GM12878 (cell line): ENCODE measurements at regions not wholly inside any gene's neighbourhood (a gene's known extent, or its start where the extent isn't known, plus 50 kb on each side); places are given as distances from the start of the nearest gene placed in this dataset.
"Not testable (repeated sequence)": the region's sequence is repeated elsewhere in the genome, so short reads cannot be mapped to it uniquely, and the experiment has no call there.

Experiments used
- ATAC-seq: fragments of 200-7000 bp; cut with Tn5 transposase; 3 replicates; pipeline ENCODE4 v1.9.1; 2020; ENCODE audit warnings: mild to moderate bottlenecking, moderate library complexity
- BruUV-seq: library from RNA; stranded (reverse); fragments of 400-500 nt; replicated peaks from 2 replicates; lab custom pipeline; 2021; lab: Mats Ljungman, UMichigan
- CTCF ChIA-PET: fragments of 300-600 bp; sonication (Branson Sonifier 250); formaldehyde crosslinking; extraction: SDS; loops from one replicate; lab custom pipeline; 2021; ENCODE audit warnings: inconsistent platforms; lab: Yijun Ruan, JAX
- POLR2A ChIA-PET: fragments of 350-600 bp; formaldehyde crosslinking; extraction: SDS; loops from one replicate; lab custom pipeline; 2021; ENCODE audit warnings: inconsistent platforms; lab: Charles Lee
- RAD21 ChIA-PET: fragments of 300-600 bp; sonication (Branson Sonifier 250); formaldehyde crosslinking; loops from one replicate; lab custom pipeline; 2023; ENCODE audit warnings: antibody characterized with exemption; ENCODE audit not compliant: unreplicated experiment; lab: Charles Lee
- SMC1A ChIA-PET: fragments of 300-600 bp; sonication (Branson Sonifier 250); formaldehyde crosslinking; loops from one replicate; lab custom pipeline; 2023; ENCODE audit not compliant: unreplicated experiment, uncharacterized antibody; lab: Charles Lee
- DNase-seq: peaks from one replicate; pipeline ENCODE4 v3.0.0-alpha.2; 2011; ENCODE audit warnings: low read depth, low spot score
- FAIRE-seq: peaks from 3 replicates; lab custom pipeline; 2011; peaks lifted over from hg19 to GRCh38; lab: Jason Lieb, UNC
- H2AFZ ChIP-seq: 2 replicates; pipeline ENCODE4 v1.6.0; 2011; ENCODE audit warnings: low read depth, low read length, control low read depth; ENCODE audit not compliant: control insufficient read depth
- H3K27ac ChIP-seq: 2 replicates; pipeline ENCODE4 v1.5.1; 2011; ENCODE audit warnings: control low read depth; ENCODE audit not compliant: control insufficient read depth, insufficient read depth
- H3K27me3 ChIP-seq, 2 experiments: replicated peaks in 1 of 2; 2 replicates each; pipeline versions ENCODE4 v1.6.0 to v1.6.1; 2011; ENCODE audit warnings: low read length in 1 of 2; ENCODE audit not compliant: control insufficient read depth in 2 of 2, insufficient read depth in 2 of 2
- H3K36me3 ChIP-seq, 2 experiments: 2 replicates each; pipeline ENCODE4 v1.5.1; 2011; ENCODE audit warnings: low read length in 1 of 2; ENCODE audit not compliant: control insufficient read depth in 2 of 2, insufficient read depth in 2 of 2
- H3K4me1 ChIP-seq: 2 replicates; pipeline ENCODE4 v1.6.1; 2011; ENCODE audit warnings: mild to moderate bottlenecking, low read length, moderate library complexity, mixed read lengths; ENCODE audit not compliant: control insufficient read depth, insufficient read depth
- H3K4me2 ChIP-seq: 2 replicates; pipeline ENCODE4 v1.6.0; 2011; ENCODE audit warnings: control low read depth; ENCODE audit not compliant: control insufficient read depth, insufficient read depth
- H3K4me3 ChIP-seq: fragments of 200-600 bp; sonication (generic); 2 replicates; pipeline ENCODE4 v1.5.1; 2016
- H3K79me2 ChIP-seq: 2 replicates; pipeline ENCODE4 v1.6.0; 2011; ENCODE audit warnings: low read length; ENCODE audit not compliant: control insufficient read depth, insufficient read depth
- H3K9ac ChIP-seq: 2 replicates; pipeline ENCODE4 v1.8.0; 2011; ENCODE audit warnings: low read length, control low read depth, mixed read lengths; ENCODE audit not compliant: control insufficient read depth, insufficient read depth
- H3K9me3 ChIP-seq: replicated peaks from 3 replicates; pipeline ENCODE4 v1.5.1; 2011; ENCODE audit warnings: mild to moderate bottlenecking, low read length; ENCODE audit not compliant: control insufficient read depth, insufficient read depth
- H4K20me1 ChIP-seq: 2 replicates; pipeline ENCODE4 v1.6.0; 2011; ENCODE audit not compliant: control insufficient read depth, insufficient read depth
- ATF7 ChIP-seq: fragments of 450-650 bp; IDR thresholded peaks from 2 replicates; pipeline ENCODE4 v1.6.1; 2016; ENCODE audit warnings: low read depth, mild to moderate bottlenecking
- IKZF2 ChIP-seq, 2 experiments: fragments of 450-650 bp; IDR thresholded peaks; 2 replicates each; pipeline ENCODE4 v1.6.1; 2017; ENCODE audit warnings: mild to moderate bottlenecking in 2 of 2, moderate library complexity in 2 of 2
- MTA3 ChIP-seq: IDR thresholded peaks from 2 replicates; pipeline ENCODE4 v1.6.1; 2012; ENCODE audit warnings: low read length, inconsistent platforms, borderline replicate concordance
- MYB ChIP-seq: fragments of 150-350 bp; IDR thresholded peaks from 2 replicates; pipeline ENCODE4 v1.6.1; 2014; ENCODE audit warnings: mild to moderate bottlenecking, low read depth, low read length, borderline replicate concordance
- MYC ChIP-seq: IDR thresholded peaks from 2 replicates; pipeline ENCODE4 v1.6.1; 2011; ENCODE audit warnings: mild to moderate bottlenecking, low read length, moderate library complexity, inconsistent platforms; ENCODE audit not compliant: insufficient read depth, insufficient replicate concordance, insufficient read length, severe bottlenecking
- NFIC ChIP-seq: IDR thresholded peaks from 2 replicates; pipeline ENCODE4 v1.6.1; 2012; ENCODE audit warnings: low read depth, mild to moderate bottlenecking, inconsistent platforms, low read length, moderate library complexity
- NR2C2 ChIP-seq: IDR thresholded peaks from 2 replicates; pipeline ENCODE4 v1.6.1; 2011; ENCODE audit warnings: borderline replicate concordance, low read depth; ENCODE audit not compliant: control insufficient read depth, insufficient read length
- NRF1 ChIP-seq: conservative IDR thresholded peaks from 2 replicates; pipeline ENCODE4 v1.6.1; 2011; ENCODE audit warnings: mild to moderate bottlenecking, low read depth, low read length, improper control_type of control experiment
- PAX8 ChIP-seq: fragments of 450-650 bp; IDR thresholded peaks from 2 replicates; pipeline ENCODE4 v1.6.1; 2017; ENCODE audit warnings: mild to moderate bottlenecking, moderate library complexity
- SMAD1 ChIP-seq: fragments of 450-650 bp; IDR thresholded peaks from 2 replicates; pipeline ENCODE4 v1.6.1; 2018; ENCODE audit warnings: mild to moderate bottlenecking, low read depth; ENCODE audit not compliant: partially characterized antibody
- TARDBP ChIP-seq: IDR thresholded peaks from 2 replicates; pipeline ENCODE4 v1.6.1; 2016; ENCODE audit warnings: borderline replicate concordance
- WGBS: methylation state at CpG from one replicate; pipeline ENCODE4 v1.1.6; 2016; ENCODE audit warnings: low lambda C conversion rate; ENCODE audit not compliant: insufficient replicate concordance, insufficient coverage; ENCODE audit errors: missing lambda C conversion rate; 5-methylcytosine and 5-hydroxymethylcytosine counted together
- in situ Hi-C: fragments of 300-500 bp; cut with MboI; formaldehyde crosslinking; loops from 9 replicates; pipeline ENCODE4 v1.14.3; 2018; ENCODE audit warnings: mixed read lengths
- intact Hi-C: fragments of 100-400 bp; cut with micrococcal nuclease; formaldehyde crosslinking; loops from one replicate; pipeline ENCODE4 v1.14.2; 2022; ENCODE audit not compliant: unreplicated experiment
- TF ChIP-seq, protein P1 (sequence below): fragments of 450-650 bp; formaldehyde crosslinking; IDR thresholded peaks from 2 replicates; pipeline ENCODE4 v1.5.0; 2022; ENCODE audit warnings: mild to moderate bottlenecking, missing genetic modification characterization
- TF ChIP-seq, protein P2 (sequence below): fragments of 450-650 bp; IDR thresholded peaks from 2 replicates; pipeline ENCODE4 v1.6.1; 2014; ENCODE audit warnings: mild to moderate bottlenecking
- TF ChIP-seq, protein P3 (sequence below): IDR thresholded peaks from 2 replicates; pipeline ENCODE4 v1.6.1; 2012; ENCODE audit warnings: low read length, inconsistent platforms
- TF ChIP-seq, protein P4 (sequence below): IDR thresholded peaks from 2 replicates; pipeline ENCODE4 v1.6.1; 2012; ENCODE audit warnings: low read depth, low read length, improper control_type of control experiment

DNA sequence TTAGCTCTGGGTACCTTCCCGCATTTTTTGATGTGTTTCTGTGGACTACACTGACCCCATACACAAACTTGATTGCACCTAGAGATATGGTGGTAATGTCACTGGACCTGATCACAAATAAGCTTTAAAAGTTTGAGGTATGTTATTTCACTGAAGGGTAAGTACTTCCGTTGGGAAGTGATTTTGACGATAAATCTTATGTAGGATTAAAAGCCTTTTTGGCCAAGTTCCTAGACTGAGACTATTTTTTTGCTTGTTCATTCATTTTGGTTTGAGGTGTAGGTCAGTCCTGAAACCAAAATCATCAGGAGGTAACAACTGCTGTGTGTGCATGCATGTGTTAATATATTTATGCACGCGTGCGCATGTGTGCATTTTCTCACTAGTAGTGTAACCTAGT lies 336.3 kb downstream of the TFAP2A start:
- POLR2A ChIA-PET = no interaction called here
- CTCF ChIA-PET = no interaction called here

DNA sequence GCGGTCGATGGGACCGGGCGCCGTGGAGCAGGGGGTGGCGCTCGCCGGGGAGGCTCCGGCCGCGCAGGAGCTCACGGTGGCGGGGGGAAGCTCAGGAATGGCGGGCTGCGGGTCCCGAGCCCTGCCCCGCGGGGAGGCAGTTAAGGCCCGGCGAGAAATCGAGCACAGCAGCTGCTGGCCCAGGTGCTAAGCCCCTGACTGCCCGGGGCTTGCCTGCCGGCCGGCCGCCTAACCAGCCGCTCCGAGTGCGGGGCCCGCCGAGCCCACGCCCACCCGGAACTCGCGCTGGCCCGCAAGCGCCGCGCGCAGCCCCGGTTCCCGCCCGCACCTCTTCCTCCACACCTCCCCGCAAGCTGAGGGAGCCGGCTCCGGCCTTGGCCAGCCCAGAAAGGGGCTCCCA lies 340.1 kb downstream of the TFAP2A start:
- SMC1A ChIA-PET, POLR2A ChIA-PET, H3K79me2 ChIP-seq, H4K20me1 ChIP-seq, H3K27me3 ChIP-seq, BruUV-seq, H3K9ac ChIP-seq, H3K4me1 ChIP-seq, H3K27ac ChIP-seq, DNase-seq, H3K9me3 ChIP-seq, ATAC-seq, H3K4me3 ChIP-seq, CTCF ChIA-PET, in situ Hi-C loops, FAIRE-seq, H3K4me2 ChIP-seq, H2AFZ ChIP-seq, RAD21 ChIA-PET, H3K36me3 ChIP-seq, intact Hi-C loops: not testable (repeated sequence)
- WGBS = 86% methylated on average over 32 of the region's 45 CpGs

More for the DNA sequence above, 336.3 kb downstream of the TFAP2A start:
- Histone ChIP-seq H2AFZ (no peak overlapping the region), H3K9me3 (no peaks in the 10 kb centered on the region), H3K4me2 (no peak overlapping the region), H4K20me1 (no peaks in the 10 kb centered on the region), H3K79me2 (no peaks in the 10 kb centered on the region), H3K4me3 (no peak overlapping the region), H3K27ac (no peak overlapping the region), H3K9ac (no peak overlapping the region), H3K36me3 (no peaks in the 10 kb centered on the region), H3K27me3 (no peaks in the 10 kb centered on the region)
- intact Hi-C loops = no loop called here
- ATAC-seq (no peak), FAIRE-seq (no peak), DNase-seq (no peak)
- no TSS peak for BruUV-seq
- RAD21 ChIA-PET = no interaction called here
- WGBS = 79% methylated on average over 6 of the region's 6 CpGs
- SMC1A ChIA-PET = no interaction called here
- TF ChIP-seq, protein P1, sequence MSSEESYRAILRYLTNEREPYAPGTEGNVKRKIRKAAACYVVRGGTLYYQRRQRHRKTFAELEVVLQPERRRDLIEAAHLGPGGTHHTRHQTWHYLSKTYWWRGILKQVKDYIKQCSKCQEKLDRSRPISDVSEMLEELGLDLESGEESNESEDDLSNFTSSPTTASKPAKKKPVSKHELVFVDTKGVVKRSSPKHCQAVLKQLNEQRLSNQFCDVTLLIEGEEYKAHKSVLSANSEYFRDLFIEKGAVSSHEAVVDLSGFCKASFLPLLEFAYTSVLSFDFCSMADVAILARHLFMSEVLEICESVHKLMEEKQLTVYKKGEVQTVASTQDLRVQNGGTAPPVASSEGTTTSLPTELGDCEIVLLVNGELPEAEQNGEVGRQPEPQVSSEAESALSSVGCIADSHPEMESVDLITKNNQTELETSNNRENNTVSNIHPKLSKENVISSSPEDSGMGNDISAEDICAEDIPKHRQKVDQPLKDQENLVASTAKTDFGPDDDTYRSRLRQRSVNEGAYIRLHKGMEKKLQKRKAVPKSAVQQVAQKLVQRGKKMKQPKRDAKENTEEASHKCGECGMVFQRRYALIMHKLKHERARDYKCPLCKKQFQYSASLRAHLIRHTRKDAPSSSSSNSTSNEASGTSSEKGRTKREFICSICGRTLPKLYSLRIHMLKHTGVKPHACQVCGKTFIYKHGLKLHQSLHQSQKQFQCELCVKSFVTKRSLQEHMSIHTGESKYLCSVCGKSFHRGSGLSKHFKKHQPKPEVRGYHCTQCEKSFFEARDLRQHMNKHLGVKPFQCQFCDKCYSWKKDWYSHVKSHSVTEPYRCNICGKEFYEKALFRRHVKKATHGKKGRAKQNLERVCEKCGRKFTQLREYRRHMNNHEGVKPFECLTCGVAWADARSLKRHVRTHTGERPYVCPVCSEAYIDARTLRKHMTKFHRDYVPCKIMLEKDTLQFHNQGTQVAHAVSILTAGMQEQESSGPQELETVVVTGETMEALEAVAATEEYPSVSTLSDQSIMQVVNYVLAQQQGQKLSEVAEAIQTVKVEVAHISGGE = no peak
- no peak for TF ChIP-seq ATF7
- no peak for TF ChIP-seq SMAD1
- TF ChIP-seq, protein P2, sequence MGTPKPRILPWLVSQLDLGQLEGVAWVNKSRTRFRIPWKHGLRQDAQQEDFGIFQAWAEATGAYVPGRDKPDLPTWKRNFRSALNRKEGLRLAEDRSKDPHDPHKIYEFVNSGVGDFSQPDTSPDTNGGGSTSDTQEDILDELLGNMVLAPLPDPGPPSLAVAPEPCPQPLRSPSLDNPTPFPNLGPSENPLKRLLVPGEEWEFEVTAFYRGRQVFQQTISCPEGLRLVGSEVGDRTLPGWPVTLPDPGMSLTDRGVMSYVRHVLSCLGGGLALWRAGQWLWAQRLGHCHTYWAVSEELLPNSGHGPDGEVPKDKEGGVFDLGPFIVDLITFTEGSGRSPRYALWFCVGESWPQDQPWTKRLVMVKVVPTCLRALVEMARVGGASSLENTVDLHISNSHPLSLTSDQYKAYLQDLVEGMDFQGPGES = no peak
- no peak for TF ChIP-seq NR2C2
- no peak for TF ChIP-seq IKZF2 (IDR thresholded peaks at IDR 0.05)
- no peak for TF ChIP-seq MTA3
- TF ChIP-seq, protein P3, sequence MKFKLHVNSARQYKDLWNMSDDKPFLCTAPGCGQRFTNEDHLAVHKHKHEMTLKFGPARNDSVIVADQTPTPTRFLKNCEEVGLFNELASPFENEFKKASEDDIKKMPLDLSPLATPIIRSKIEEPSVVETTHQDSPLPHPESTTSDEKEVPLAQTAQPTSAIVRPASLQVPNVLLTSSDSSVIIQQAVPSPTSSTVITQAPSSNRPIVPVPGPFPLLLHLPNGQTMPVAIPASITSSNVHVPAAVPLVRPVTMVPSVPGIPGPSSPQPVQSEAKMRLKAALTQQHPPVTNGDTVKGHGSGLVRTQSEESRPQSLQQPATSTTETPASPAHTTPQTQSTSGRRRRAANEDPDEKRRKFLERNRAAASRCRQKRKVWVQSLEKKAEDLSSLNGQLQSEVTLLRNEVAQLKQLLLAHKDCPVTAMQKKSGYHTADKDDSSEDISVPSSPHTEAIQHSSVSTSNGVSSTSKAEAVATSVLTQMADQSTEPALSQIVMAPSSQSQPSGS = no peak
- TF ChIP-seq, protein P4, sequence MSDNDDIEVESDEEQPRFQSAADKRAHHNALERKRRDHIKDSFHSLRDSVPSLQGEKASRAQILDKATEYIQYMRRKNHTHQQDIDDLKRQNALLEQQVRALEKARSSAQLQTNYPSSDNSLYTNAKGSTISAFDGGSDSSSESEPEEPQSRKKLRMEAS = no peak
- TF ChIP-seq MYC = no peak
- no peak for TF ChIP-seq NRF1
- TF ChIP-seq NFIC = no peak
- TF ChIP-seq PAX8 = no peak
- no peak for TF ChIP-seq TARDBP
- no peak for TF ChIP-seq MYB
- TF ChIP-seq, all 136 proteins: peak for 0
- no peaks in the 10 kb centered on the region for H3K4me1 ChIP-seq
- in situ Hi-C loops = no loop called here
